ENCODE measurements at regions not wholly inside any gene's neighbourhood (a gene's known extent, or its start where the extent isn't known, plus 50 kb on each side); places are given as distances from the start of the nearest gene placed in this dataset.

- H3K9ac ChIP-seq (ENCODE audit: insufficient read depth, low read depth, low read length) = no peak overlapping the region
- 21% methylated on average over 3 of the region's 3 CpGs for WGBS (ENCODE audit: low lambda C conversion rate)
- H3K4me1 ChIP-seq (ENCODE audit: insufficient read depth, low read length) = no peaks in the 10 kb centered on the region
- no peak overlapping the region for H3K27ac ChIP-seq (ENCODE audit: extremely low read length, insufficient read depth, low read length)
- FAIRE-seq (no peak), ATAC-seq (no peak), DNase-seq (ENCODE audit: low spot score) (no peak)
- no peak overlapping the region for H3K4me3 ChIP-seq (replicated peaks in 1 of 3; ENCODE audit: insufficient read depth in 1 of 3, low read depth in 2 of 3, low read length in 3 of 3)
- TF ChIP-seq RERE (CRISPR knock-in tag; IDR thresholded peaks at IDR 0.05; ENCODE audit: low read depth) (no peak), FIP1L1 (IDR thresholded peaks at IDR 0.05; ENCODE audit: borderline replicate concordance, insufficient read depth, low read depth, low read length) (no peak), BATF2 (CRISPR knock-in tag; IDR thresholded peaks at IDR 0.05) (no peak), ZNF576 (CRISPR knock-in tag; IDR thresholded peaks at IDR 0.05) (no peak), ZNF710 (CRISPR knock-in tag; IDR thresholded peaks at IDR 0.05; ENCODE audit: borderline replicate concordance) (no peak), JARID2 (CRISPR knock-in tag; IDR thresholded peaks at IDR 0.05; ENCODE audit: insufficient replicate concordance) (no peak), ZNF281 (CRISPR knock-in tag; IDR thresholded peaks at IDR 0.05; ENCODE audit: borderline replicate concordance) (no peak)
- H3K79me2 ChIP-seq (ENCODE audit: insufficient read depth, low read length) = no peaks in the 10 kb centered on the region
- intact Hi-C loops (cut with micrococcal nuclease; ENCODE audit: unreplicated experiment) = no loop called here
- no peaks in the 10 kb centered on the region for H4K20me1 ChIP-seq (ENCODE audit: insufficient read depth, low read length)
- no TSS peak for BruUV-seq (replicated peaks)
- in situ Hi-C loops (cut with HindIII; ENCODE audit: extremely low pct_ligation_motif_present, low pct_unique_long_range_greater_than_20kb) = no loop called here
- POLR2A ChIA-PET = no interaction called here
- H3K27me3 ChIP-seq (ENCODE audit: control insufficient read depth in 1 of 2, insufficient read depth in 2 of 2, low read length in 2 of 2) = no peaks in the 10 kb centered on the region
- H2AFZ ChIP-seq (ENCODE audit: low read length) = no peak overlapping the region
- H3K9me3 ChIP-seq (ENCODE audit: low read length) = peaks cover 59% of the 10 kb centered on the region
- no peaks in the 10 kb centered on the region for H3K36me3 ChIP-seq (replicated peaks in 1 of 2; ENCODE audit: control insufficient read depth in 1 of 2, insufficient read depth in 2 of 2, low read length in 2 of 2)
- H3K4me2 ChIP-seq (ENCODE audit: low read depth, low read length) = no peak overlapping the region
- CTCF ChIA-PET (ENCODE audit: low intra/inter-chr PET ratio, low total read pairs) = no interaction called here
Observed at GRCh38 chr1:79652426-79652825, 645.9 kb upstream of the ADGRL4 start.

Data from HepG2 (cell line).